B cell (primary cell): ENCODE measurements at regions not wholly inside any gene's neighbourhood (a gene's known extent, or its start where the extent isn't known, plus 50 kb on each side); places are given as distances from the start of the nearest gene placed in this dataset.

ENCODE experiments used
- ATAC-seq: fragments of 200-7000 bp; cut with Tn5 transposase; one replicate; pipeline ENCODE4 v1.10.0; 2021; ENCODE audit warnings: low read depth, mild to moderate bottlenecking, moderate number of reproducible peaks, moderate library complexity
- CTCF ChIA-PET: fragments of 350-600 bp; sonication (Branson Sonifier 250); formaldehyde crosslinking; loops from one replicate; lab custom pipeline; 2021; ENCODE audit warnings: antibody characterized with exemption, inconsistent platforms; lab: Charles Lee
- POLR2A ChIA-PET: fragments of 350-600 bp; sonication (Branson Sonifier 250); formaldehyde crosslinking; loops from one replicate; lab custom pipeline; 2021; ENCODE audit warnings: antibody characterized with exemption; lab: Charles Lee
- DNase-seq: peaks from one replicate; pipeline ENCODE4 v3.0.0; 2013
- H2AFZ ChIP-seq: 2 replicates; pipeline ENCODE4 v1.6.1; 2012; ENCODE audit warnings: mild to moderate bottlenecking, low read depth, low read length; ENCODE audit not compliant: insufficient read depth, poor library complexity, severe bottlenecking
- H3K27ac ChIP-seq, 2 donors: 1 replicate in 1 of 2; 2 replicates in 1 of 2; pipeline ENCODE4 v1.5.1; 2012 to 2013; ENCODE audit warnings: low read length in 2 of 2, mild to moderate bottlenecking in 2 of 2, moderate library complexity in 1 of 2
- H3K27me3 ChIP-seq, 4 experiments: fragments of 200-600 bp in 1 of 4; sonication (generic) in 1 of 4; replicated peaks in 1 of 4; 1 replicate in 2 of 4; 2 replicates in 2 of 4; pipeline versions ENCODE4 v1.6.1 to v1.7.0; 2013 to 2016; ENCODE audit warnings: low read length in 3 of 4, mild to moderate bottlenecking in 2 of 4, mixed read lengths in 1 of 4, moderate library complexity in 1 of 4; ENCODE audit not compliant: insufficient read depth in 4 of 4, control insufficient read depth in 3 of 4; ENCODE audit errors: control extremely low read depth in 1 of 4
- H3K36me3 ChIP-seq, 2 experiments: replicated peaks in 1 of 2; 1 replicate in 1 of 2; 2 replicates in 1 of 2; pipeline versions ENCODE4 v1.6.1 to v1.7.1; 2013; ENCODE audit warnings: low read length in 1 of 2; ENCODE audit not compliant: insufficient read depth in 2 of 2, control insufficient read depth in 1 of 2; ENCODE audit errors: control extremely low read depth in 1 of 2, extremely low read depth in 1 of 2
- H3K4me1 ChIP-seq, 2 donors: fragments of 200-600 bp in 1 of 2; sonication (generic) in 1 of 2; 1 replicate in 1 of 2; 2 replicates in 1 of 2; pipeline versions ENCODE4 v1.5.1 to v1.6.1; 2013 to 2017; ENCODE audit warnings: low read length in 2 of 2; ENCODE audit not compliant: control insufficient read depth in 2 of 2, insufficient read depth in 2 of 2
- H3K4me2 ChIP-seq: replicated peaks from 2 replicates; pipeline ENCODE3; 2012; ENCODE audit warnings: mild to moderate bottlenecking, low read depth, low read length; ENCODE audit not compliant: poor library complexity, severe bottlenecking
- H3K4me3 ChIP-seq, 5 experiments: fragments of 200-600 bp in 1 of 5; sonication (generic) in 1 of 5; 1 replicate in 3 of 5; 2 replicates in 2 of 5; pipeline versions ENCODE4 v1.5.1 to v1.7.0; 2011 to 2016; ENCODE audit warnings: low read length in 4 of 5, mild to moderate bottlenecking in 4 of 5, low read depth in 2 of 5, control low read depth in 1 of 5, moderate library complexity in 1 of 5; ENCODE audit not compliant: insufficient read depth in 1 of 5; ENCODE audit errors: control extremely low read depth in 1 of 5, extremely low read depth in 1 of 5
- H3K79me2 ChIP-seq: fragments of 200-600 bp; sonication (generic); one replicate; pipeline ENCODE4 v1.6.0; 2016; ENCODE audit warnings: low read length; ENCODE audit not compliant: control insufficient read depth, insufficient read depth
- H3K9ac ChIP-seq: fragments of 200-600 bp; sonication (generic); 2 replicates; pipeline ENCODE4 v1.6.1; 2017; ENCODE audit warnings: mild to moderate bottlenecking, low read length, moderate library complexity
- H3K9me3 ChIP-seq, 3 donors: one replicate each; pipeline versions ENCODE4 v1.6.1 to v1.7.1; 2013; ENCODE audit warnings: low read length in 2 of 3; ENCODE audit not compliant: control insufficient read depth in 2 of 3, insufficient read depth in 1 of 3; ENCODE audit errors: control extremely low read depth in 1 of 3
- H4K20me1 ChIP-seq: 2 replicates; pipeline ENCODE4 v1.6.0; 2012; ENCODE audit warnings: mild to moderate bottlenecking, low read length; ENCODE audit not compliant: insufficient read depth, control insufficient read depth, poor library complexity, severe bottlenecking
- H3K27ac Mint-ChIP-seq: one replicate; pipeline ENCODE4 v1.8.0; 2021; ENCODE audit warnings: mixed read lengths
- H3K27me3 Mint-ChIP-seq: one replicate; pipeline ENCODE4 v1.8.0; 2021; ENCODE audit warnings: mixed read lengths
- H3K4me1 Mint-ChIP-seq: one replicate; pipeline ENCODE4 v1.8.0; 2021; ENCODE audit warnings: mixed read lengths
- H3K4me3 Mint-ChIP-seq: one replicate; pipeline ENCODE4 v1.8.0; 2021; ENCODE audit warnings: mixed read lengths
- H3K9me3 Mint-ChIP-seq: one replicate; pipeline ENCODE4 v1.8.0; 2022; ENCODE audit warnings: mixed read lengths; ENCODE audit not compliant: insufficient read depth
- EZH2 ChIP-seq: IDR thresholded peaks from 2 replicates; pipeline ENCODE4 v1.6.1; 2012; ENCODE audit warnings: borderline replicate concordance, low read depth, mild to moderate bottlenecking, moderate library complexity, low read length; ENCODE audit not compliant: insufficient read depth, poor library complexity, severe bottlenecking
- WGBS: methylation state at CpG from one replicate; pipeline ENCODE4 v1.1.5; 2013; ENCODE audit warnings: missing lambda C conversion rate; ENCODE audit not compliant: insufficient coverage; 5-methylcytosine and 5-hydroxymethylcytosine counted together
- intact Hi-C: fragments of 100-400 bp; cut with micrococcal nuclease; formaldehyde crosslinking; loops from one replicate; pipeline ENCODE4 v1.10.0; 2022
- TF ChIP-seq, protein P1 (sequence below): fragments of 200-600 bp; IDR thresholded peaks from one replicate; pipeline ENCODE4 v1.8.0; 2022; ENCODE audit warnings: antibody characterized with exemption, mild to moderate bottlenecking

GRCh38 chr13:39263531-39263930 lies 225.3 kb downstream of the NHLRC3 start:
- no peaks in the 10 kb centered on the region for H3K27me3 ChIP-seq
- H4K20me1 ChIP-seq = no peaks in the 10 kb centered on the region
- Mint-ChIP-seq H3K4me3 (no peak overlapping the region), H3K27ac (no peak overlapping the region), H3K27me3 (peaks cover 4% of the 10 kb centered on the region), H3K9me3 (no peaks in the 10 kb centered on the region), H3K4me1 (no peaks in the 10 kb centered on the region)
- H3K27ac ChIP-seq = no peak overlapping the region
- no peaks in the 10 kb centered on the region for H3K36me3 ChIP-seq
- no peak overlapping the region for H3K4me3 ChIP-seq
- ATAC-seq (no peak), DNase-seq (no peak)
- H2AFZ ChIP-seq = no peak overlapping the region
- no peaks in the 10 kb centered on the region for H3K79me2 ChIP-seq
- intact Hi-C loops = no loop called here
- H3K4me2 ChIP-seq = no peak overlapping the region
- ChIA-PET POLR2A (no interaction called here), CTCF (no interaction called here)
- no peaks in the 10 kb centered on the region for H3K4me1 ChIP-seq
- H3K9ac ChIP-seq = no peak overlapping the region
- 75% methylated on average over 1 of the region's 2 CpGs for WGBS
- no peaks in the 10 kb centered on the region for H3K9me3 ChIP-seq
- TF ChIP-seq EZH2 = no peak
- TF ChIP-seq, protein P1, sequence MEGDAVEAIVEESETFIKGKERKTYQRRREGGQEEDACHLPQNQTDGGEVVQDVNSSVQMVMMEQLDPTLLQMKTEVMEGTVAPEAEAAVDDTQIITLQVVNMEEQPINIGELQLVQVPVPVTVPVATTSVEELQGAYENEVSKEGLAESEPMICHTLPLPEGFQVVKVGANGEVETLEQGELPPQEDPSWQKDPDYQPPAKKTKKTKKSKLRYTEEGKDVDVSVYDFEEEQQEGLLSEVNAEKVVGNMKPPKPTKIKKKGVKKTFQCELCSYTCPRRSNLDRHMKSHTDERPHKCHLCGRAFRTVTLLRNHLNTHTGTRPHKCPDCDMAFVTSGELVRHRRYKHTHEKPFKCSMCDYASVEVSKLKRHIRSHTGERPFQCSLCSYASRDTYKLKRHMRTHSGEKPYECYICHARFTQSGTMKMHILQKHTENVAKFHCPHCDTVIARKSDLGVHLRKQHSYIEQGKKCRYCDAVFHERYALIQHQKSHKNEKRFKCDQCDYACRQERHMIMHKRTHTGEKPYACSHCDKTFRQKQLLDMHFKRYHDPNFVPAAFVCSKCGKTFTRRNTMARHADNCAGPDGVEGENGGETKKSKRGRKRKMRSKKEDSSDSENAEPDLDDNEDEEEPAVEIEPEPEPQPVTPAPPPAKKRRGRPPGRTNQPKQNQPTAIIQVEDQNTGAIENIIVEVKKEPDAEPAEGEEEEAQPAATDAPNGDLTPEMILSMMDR = no peak

DNA sequence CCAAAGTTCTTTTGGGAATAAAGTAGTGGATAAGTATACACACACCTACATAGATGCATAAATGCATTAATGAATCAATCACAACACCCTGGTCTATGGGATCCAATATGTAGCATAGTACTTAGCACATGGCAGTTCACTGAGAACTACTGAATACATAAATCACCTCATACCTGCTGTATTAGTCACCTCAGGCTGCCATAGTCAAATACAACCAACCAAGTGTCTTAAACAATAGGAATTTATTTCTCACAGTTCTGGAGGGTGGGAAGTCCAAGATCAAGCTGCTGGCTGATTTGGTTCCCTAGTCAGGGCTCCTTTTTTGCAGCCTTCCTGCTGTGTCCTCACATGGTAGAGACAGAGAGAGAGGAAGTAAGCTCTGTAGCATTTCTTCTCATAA lies 228.2 kb downstream of the NHLRC3 start:
- Histone ChIP-seq H4K20me1 (no peaks in the 10 kb centered on the region), H3K9me3 (no peaks in the 10 kb centered on the region), H3K4me1 (no peaks in the 10 kb centered on the region), H3K27me3 (no peaks in the 10 kb centered on the region), H3K27ac (no peak overlapping the region), H2AFZ (no peak overlapping the region), H3K9ac (no peak overlapping the region), H3K36me3 (no peaks in the 10 kb centered on the region), H3K4me2 (no peak overlapping the region), H3K4me3 (no peak overlapping the region), H3K79me2 (no peaks in the 10 kb centered on the region)
- TF ChIP-seq, protein P1 = no peak
- no peak for TF ChIP-seq EZH2
- Mint-ChIP-seq H3K4me1 (no peaks in the 10 kb centered on the region), H3K27me3 (peaks cover 10% of the 10 kb centered on the region), H3K4me3 (no peak overlapping the region), H3K27ac (no peak overlapping the region), H3K9me3 (no peaks in the 10 kb centered on the region)
- ChIA-PET CTCF (no interaction called here), POLR2A (no interaction called here)
- DNase-seq (no peak), ATAC-seq (no peak)
- intact Hi-C loops = no loop called here
